H1 (cell line): ENCODE measurements at regions not wholly inside any gene's neighbourhood (a gene's known extent, or its start where the extent isn't known, plus 50 kb on each side); places are given as distances from the start of the nearest gene placed in this dataset.

ENCODE experiments used
- BRCA1 ChIP-seq: IDR thresholded peaks from 2 replicates; pipeline ENCODE4 v1.6.1; 2012; ENCODE audit warnings: low read depth, low read length, improper control_type of control experiment

- TF ChIP-seq BRCA1, result no peak
Observed at GRCh38 chr7:116142850-116143249, 67.5 kb upstream of the TES start (continued).
